GM19452 (cell line): ENCODE measurements at regions not wholly inside any gene's neighbourhood (a gene's known extent, or its start where the extent isn't known, plus 50 kb on each side); places are given as distances from the start of the nearest gene placed in this dataset.

Experiments used
- ATAC-seq: cut with Tn5 transposase; IDR thresholded peaks from one replicate; pipeline ENCODE4 v1.9.1; 2021; ENCODE audit not compliant: unreplicated experiment

GRCh38 chr1:229046251-229046853, 224.6 kb upstream of the RAB4A start:
- no peak for ATAC-seq

- no peak for ATAC-seq
Measured at GRCh38 chr1:229047161-229047839, 223.6 kb upstream of the RAB4A start.

- no peak for ATAC-seq
Measured at GRCh38 chr1:229047840-229048620, 222.9 kb upstream of the RAB4A start.

- ATAC-seq, result no peak
Measured at GRCh38 chr1:229048896-229049295, 222.0 kb upstream of the RAB4A start.

GRCh38 chr1:229056046-229056445, 214.9 kb upstream of the RAB4A start:
- no peak for ATAC-seq

GRCh38 chr1:229058111-229058561, 212.8 kb upstream of the RAB4A start:
- ATAC-seq, result no peak

- no peak for ATAC-seq
Measured at GRCh38 chr1:229058729-229059128, 212.2 kb upstream of the RAB4A start.

- ATAC-seq, result no peak
Measured at GRCh38 chr1:229059671-229060539, 211.0 kb upstream of the RAB4A start.

GRCh38 chr1:229062135-229062534, 208.8 kb upstream of the RAB4A start:
- ATAC-seq, result no peak

- no peak for ATAC-seq
Measured at GRCh38 chr1:229063154-229063773, 207.6 kb upstream of the RAB4A start.

GRCh38 chr1:229064320-229065168, 206.4 kb upstream of the RAB4A start:
- ATAC-seq, result no peak

- ATAC-seq, result no peak
Measured at GRCh38 chr1:229065613-229066012, 205.3 kb upstream of the RAB4A start.

GRCh38 chr1:229066591-229066990, 204.3 kb upstream of the RAB4A start:
- no peak for ATAC-seq

GRCh38 chr1:229067546-229067945, 203.4 kb upstream of the RAB4A start:
- ATAC-seq, result no peak

GRCh38 chr1:229068270-229068987, 202.5 kb upstream of the RAB4A start:
- no peak for ATAC-seq

GRCh38 chr1:229069176-229069575, 201.7 kb upstream of the RAB4A start:
- no peak for ATAC-seq

GRCh38 chr1:229070168-229070567, 200.7 kb upstream of the RAB4A start:
- ATAC-seq, result no peak

- ATAC-seq, result no peak
Measured at GRCh38 chr1:229073251-229073650, 197.7 kb upstream of the RAB4A start.

- no peak for ATAC-seq
Measured at GRCh38 chr1:229075217-229075616, 195.7 kb upstream of the RAB4A start.
